ENCODE measurements at regions not wholly inside any gene's neighbourhood (a gene's known extent, or its start where the extent isn't known, plus 50 kb on each side); places are given as distances from the start of the nearest gene placed in this dataset.

DNA sequence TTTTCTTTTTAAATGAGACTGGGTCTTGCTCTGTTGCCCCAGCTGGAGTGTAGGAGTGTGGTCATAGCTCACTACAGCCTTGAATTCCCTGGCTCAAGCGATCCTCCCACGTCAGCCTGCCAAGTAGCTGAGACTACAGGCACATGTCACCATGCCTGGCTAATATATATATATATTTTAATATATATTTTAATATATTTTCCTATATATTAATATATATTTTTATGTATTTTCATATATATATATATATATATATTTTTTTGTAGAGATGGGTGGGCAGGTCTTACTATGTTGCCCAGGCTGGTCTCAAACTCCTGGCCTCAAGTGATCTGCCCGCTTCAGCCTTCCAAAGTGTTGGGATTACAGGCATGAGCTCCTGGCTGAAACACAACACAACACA lies 144.5 kb upstream of the GATA6 start:
- Mint-ChIP-seq H3K4me3 (no peak overlapping the region), H3K4me1 (peaks cover 2 to 14% of the 10 kb centered on the region in 2 experiments; a peak in 2 of 4 replicates), H3K27me3 (ENCODE audit: low read depth) (peaks cover 5% of the 10 kb centered on the region; the same call in 1 of the 2 replicates), H3K9me3 (no peaks in the 10 kb centered on the region), H3K36me3 (ENCODE audit: insufficient read depth in 1 of 3, low read depth in 3 of 3) (no peaks in the 10 kb centered on the region), H3K27ac (no peak overlapping the region)
- Histone ChIP-seq H3K27me3 (ENCODE audit: insufficient read depth, low read length) (no peaks in the 10 kb centered on the region), H3K9me3 (ENCODE audit: control insufficient read depth, low read depth, low read length) (no peaks in the 10 kb centered on the region), H2AFZ (ENCODE audit: low read length) (no peak overlapping the region), H2BK120ac (ENCODE audit: low read depth, low read length, poor library complexity, severe bottlenecking) (no peak overlapping the region), H2AK5ac (ENCODE audit: insufficient read length, low read length) (no peak overlapping the region), H4K8ac (replicated peaks; ENCODE audit: insufficient read length, low read depth, low read length) (no peak overlapping the region), H3K4me1 (ENCODE audit: insufficient read depth, low read length) (no peaks in the 10 kb centered on the region), H3K56ac (ENCODE audit: insufficient read length, low read depth, low read length) (no peak overlapping the region), H3K9ac (ENCODE audit: extremely low read depth, insufficient read length, low read length) (no peak overlapping the region), H3K23ac (ENCODE audit: insufficient read length, low read depth, low read length) (no peak overlapping the region), H4K91ac (ENCODE audit: insufficient read length, low read depth, low read length) (no peak overlapping the region), H4K20me1 (ENCODE audit: control insufficient read depth, insufficient read depth, insufficient read length) (no peaks in the 10 kb centered on the region), H3K27ac (ENCODE audit: insufficient read length, low read depth, low read length) (no peak overlapping the region), H3K23me2 (ENCODE audit: insufficient read length, low read depth, low read length, poor library complexity, severe bottlenecking) (no peaks in the 10 kb centered on the region), H3K4me2 (ENCODE audit: insufficient read depth, insufficient read length, low read length) (no peak overlapping the region), H2BK20ac (ENCODE audit: low read depth, low read length, poor library complexity, severe bottlenecking) (no peak overlapping the region), H2BK5ac (ENCODE audit: insufficient read length, low read length) (no peak overlapping the region), H3K79me1 (ENCODE audit: insufficient read depth, low read depth, low read length, poor library complexity, severe bottlenecking) (no peaks in the 10 kb centered on the region), H2BK12ac (ENCODE audit: insufficient read length, low read depth, low read length) (no peak overlapping the region), H3K4ac (ENCODE audit: low read depth, low read length) (no peak overlapping the region), H2BK15ac (ENCODE audit: low read depth, low read length) (no peak overlapping the region), H3T11ph (ENCODE audit: low read length) (no peak overlapping the region), H3K14ac (ENCODE audit: insufficient read depth, low read length) (no peak overlapping the region), H3K18ac (ENCODE audit: insufficient read length, low read depth, low read length) (no peak overlapping the region), H4K5ac (ENCODE audit: insufficient read length, low read depth, low read length) (no peak overlapping the region), H3K79me2 (ENCODE audit: insufficient read depth, low read length) (no peaks in the 10 kb centered on the region)
- no CpG with 5 or more reads among the region's 3 CpGs for WGBS (ENCODE audit: extremely low coverage, insufficient read length, low lambda C conversion rate)
- no peak for DNase-seq
- no peak for TF ChIP-seq CTCF (conservative IDR thresholded peaks at IDR 0.05)

Data from H9 (cell line).